BE2C (cell line): ENCODE measurements at regions not wholly inside any gene's neighbourhood (a gene's known extent, or its start where the extent isn't known, plus 50 kb on each side); places are given as distances from the start of the nearest gene placed in this dataset.

ENCODE experiments used
- DNase-seq: peaks from one replicate; pipeline ENCODE4 v3.0.0-alpha.2; 2020
- H3K27me3 ChIP-seq: fragments of 250-450 bp; sonication (Bioruptor Pico); 2 replicates; pipeline ENCODE4 v1.5.1; 2020; ENCODE audit warnings: mild to moderate bottlenecking
- H3K36me3 ChIP-seq: fragments of 250-450 bp; sonication (Bioruptor Pico); 2 replicates; pipeline ENCODE4 v1.5.1; 2020; ENCODE audit warnings: mild to moderate bottlenecking
- H3K4me1 ChIP-seq: fragments of 250-450 bp; sonication (Bioruptor Pico); 2 replicates; pipeline ENCODE4 v1.5.1; 2020
- H3K4me3 ChIP-seq: 2 replicates; pipeline ENCODE4 v1.5.1; 2011; ENCODE audit warnings: low read depth, low read length
- H3K9me3 ChIP-seq: fragments of 250-450 bp; sonication (Bioruptor Pico); 2 replicates; pipeline ENCODE4 v1.5.1; 2020
- CTCF ChIP-seq: IDR thresholded peaks from 2 replicates; pipeline ENCODE4 v1.5.1; 2012; ENCODE audit warnings: mild to moderate bottlenecking, low read depth, low read length

GRCh38 chr12:127435439-127435838 lies 831.5 kb upstream of the TMEM132C start:
- Histone ChIP-seq H3K4me1 (no peaks in the 10 kb centered on the region), H3K9me3 (no peaks in the 10 kb centered on the region; the same call in none of the 2 replicates), H3K36me3 (no peaks in the 10 kb centered on the region), H3K4me3 (no peak overlapping the region), H3K27me3 (no peaks in the 10 kb centered on the region)
- no peak for TF ChIP-seq CTCF
- DNase-seq, result no peak

- H3K9me3 ChIP-seq, result no peaks in the 10 kb centered on the region; the same call in none of the 2 replicates
- TF ChIP-seq CTCF, result no peak
- H3K36me3 ChIP-seq, result no peaks in the 10 kb centered on the region
- no peaks in the 10 kb centered on the region for H3K27me3 ChIP-seq
- no peak overlapping the region for H3K4me3 ChIP-seq
- no peaks in the 10 kb centered on the region for H3K4me1 ChIP-seq
- DNase-seq, result no peak
Measured at GRCh38 chr12:127438512-127439244, 828.3 kb upstream of the TMEM132C start.

- Histone ChIP-seq H3K36me3 (no peaks in the 10 kb centered on the region), H3K4me1 (no peaks in the 10 kb centered on the region), H3K9me3 (no peaks in the 10 kb centered on the region), H3K27me3 (no peaks in the 10 kb centered on the region), H3K4me3 (no peak overlapping the region)
- TF ChIP-seq CTCF, result no peak
- no peak for DNase-seq
Measured at GRCh38 chr12:127445581-127446139, 821.3 kb upstream of the TMEM132C start.

GRCh38 chr12:127448906-127449305 lies 818.1 kb upstream of the TMEM132C start:
- Histone ChIP-seq H3K9me3 (no peaks in the 10 kb centered on the region), H3K4me3 (no peak overlapping the region), H3K27me3 (no peaks in the 10 kb centered on the region), H3K4me1 (no peaks in the 10 kb centered on the region), H3K36me3 (no peaks in the 10 kb centered on the region)
- no peak for TF ChIP-seq CTCF
- no peak for DNase-seq

GRCh38 chr12:127450826-127451225 lies 816.1 kb upstream of the TMEM132C start:
- Histone ChIP-seq H3K4me1 (no peaks in the 10 kb centered on the region), H3K4me3 (no peak overlapping the region), H3K36me3 (no peaks in the 10 kb centered on the region), H3K9me3 (no peaks in the 10 kb centered on the region), H3K27me3 (no peaks in the 10 kb centered on the region)
- TF ChIP-seq CTCF, result no peak
- DNase-seq, result no peak
